ENCODE measurements at regions not wholly inside any gene's neighbourhood (a gene's known extent, or its start where the extent isn't known, plus 50 kb on each side); places are given as distances from the start of the nearest gene placed in this dataset.

- TF ChIP-seq CTCF (IDR thresholded peaks at IDR 0.05) (no peak), POLR2A (IDR thresholded peaks at IDR 0.05; ENCODE audit: low read depth) (no peak)
Observed at GRCh38 chr20:57004951-57005933, 261.2 kb downstream of the BMP7 start.

All from esophagus muscularis mucosa (tissue), 3 donors.